SJCRH30 (cell line): ENCODE measurements at regions not wholly inside any gene's neighbourhood (a gene's known extent, or its start where the extent isn't known, plus 50 kb on each side); places are given as distances from the start of the nearest gene placed in this dataset.
"Not testable (repeated sequence)": the region's sequence is repeated elsewhere in the genome, so short reads cannot be mapped to it uniquely, and the experiment has no call there.

Source experiments
- DNase-seq, 2 experiments: peaks; one replicate each; pipeline ENCODE4 v3.0.0-alpha.2; 2015 to 2020
- H3K27ac ChIP-seq: fragments of 250-450 bp; sonication (Bioruptor Pico); 2 replicates; pipeline ENCODE4 v1.5.1; 2020; ENCODE audit warnings: mild to moderate bottlenecking, moderate library complexity
- H3K27me3 ChIP-seq: fragments of 250-450 bp; sonication (Bioruptor Pico); 2 replicates; pipeline ENCODE4 v1.5.1; 2020; ENCODE audit warnings: mild to moderate bottlenecking, moderate library complexity
- H3K36me3 ChIP-seq: fragments of 250-450 bp; sonication (Bioruptor Pico); 2 replicates; pipeline ENCODE4 v1.5.1; 2020; ENCODE audit warnings: mild to moderate bottlenecking, moderate library complexity
- H3K4me1 ChIP-seq: fragments of 250-450 bp; sonication (Bioruptor Pico); 2 replicates; pipeline ENCODE4 v1.5.1; 2020; ENCODE audit warnings: mild to moderate bottlenecking, moderate library complexity
- H3K4me3 ChIP-seq: fragments of 250-450 bp; sonication (Bioruptor Pico); 2 replicates; pipeline ENCODE4 v1.5.1; 2020; ENCODE audit warnings: mild to moderate bottlenecking, moderate library complexity
- H3K9me3 ChIP-seq: fragments of 250-450 bp; sonication (Bioruptor Pico); replicated peaks from 2 replicates; pipeline ENCODE4 v1.5.1; 2020; ENCODE audit warnings: mild to moderate bottlenecking, moderate library complexity

- H3K36me3 ChIP-seq, result no peaks in the 10 kb centered on the region
- no peak for DNase-seq
- no peaks in the 10 kb centered on the region for H3K4me1 ChIP-seq
- no peak overlapping the region for H3K27ac ChIP-seq
- no peaks in the 10 kb centered on the region for H3K9me3 ChIP-seq
- no peak overlapping the region for H3K4me3 ChIP-seq
- no peaks in the 10 kb centered on the region for H3K27me3 ChIP-seq
Observed at GRCh38 chr2:175342085-175342484, 160.6 kb upstream of the ATP5MC3 start.

- no peak for DNase-seq
- Histone ChIP-seq H3K27me3 (no peaks in the 10 kb centered on the region), H3K4me3 (no peak overlapping the region), H3K4me1 (no peaks in the 10 kb centered on the region), H3K36me3 (no peaks in the 10 kb centered on the region), H3K27ac (no peak overlapping the region), H3K9me3 (no peaks in the 10 kb centered on the region)
Observed at GRCh38 chr2:175330195-175330594, 148.7 kb upstream of the ATP5MC3 start.

GRCh38 chr2:175326801-175327200 lies 145.3 kb upstream of the ATP5MC3 start:
- DNase-seq, result no peak
- no peaks in the 10 kb centered on the region for H3K4me1 ChIP-seq
- H3K27ac ChIP-seq, result no peak overlapping the region
- H3K36me3 ChIP-seq, result no peaks in the 10 kb centered on the region
- H3K9me3 ChIP-seq, result no peaks in the 10 kb centered on the region
- H3K27me3 ChIP-seq, result no peaks in the 10 kb centered on the region
- H3K4me3 ChIP-seq, result no peak overlapping the region

- H3K36me3 ChIP-seq, H3K27me3 ChIP-seq, H3K4me3 ChIP-seq, H3K9me3 ChIP-seq, H3K4me1 ChIP-seq, H3K27ac ChIP-seq, DNase-seq: not testable (repeated sequence)
Observed at GRCh38 chr2:175326164-175326563, 144.7 kb upstream of the ATP5MC3 start.

- no peaks in the 10 kb centered on the region for H3K4me1 ChIP-seq
- H3K27me3 ChIP-seq, result no peaks in the 10 kb centered on the region
- H3K9me3 ChIP-seq, result no peaks in the 10 kb centered on the region
- no peaks in the 10 kb centered on the region for H3K36me3 ChIP-seq
- no peak for DNase-seq
- no peak overlapping the region for H3K4me3 ChIP-seq
- no peak overlapping the region for H3K27ac ChIP-seq
Observed at GRCh38 chr2:175323162-175323561, 141.7 kb upstream of the ATP5MC3 start.

GRCh38 chr2:175318542-175318941 lies 137.0 kb upstream of the ATP5MC3 start:
- H3K4me1 ChIP-seq, result no peaks in the 10 kb centered on the region
- no peaks in the 10 kb centered on the region for H3K36me3 ChIP-seq
- H3K4me3 ChIP-seq, result no peak overlapping the region
- H3K27ac ChIP-seq, result no peak overlapping the region
- H3K27me3 ChIP-seq, result no peaks in the 10 kb centered on the region
- DNase-seq, result no peak
- no peaks in the 10 kb centered on the region for H3K9me3 ChIP-seq

GRCh38 chr2:175317751-175318150 lies 136.2 kb upstream of the ATP5MC3 start:
- H3K27ac ChIP-seq, result no peak overlapping the region
- no peaks in the 10 kb centered on the region for H3K36me3 ChIP-seq
- H3K9me3 ChIP-seq, result no peaks in the 10 kb centered on the region
- no peak for DNase-seq
- H3K4me3 ChIP-seq, result no peak overlapping the region
- H3K27me3 ChIP-seq, result no peaks in the 10 kb centered on the region
- no peaks in the 10 kb centered on the region for H3K4me1 ChIP-seq

- H3K9me3 ChIP-seq, result no peaks in the 10 kb centered on the region
- no peaks in the 10 kb centered on the region for H3K4me1 ChIP-seq
- H3K4me3 ChIP-seq, result no peak overlapping the region
- no peaks in the 10 kb centered on the region; the same call in 1 of the 2 replicates for H3K27me3 ChIP-seq
- no peak for DNase-seq
- H3K36me3 ChIP-seq, result no peaks in the 10 kb centered on the region
- H3K27ac ChIP-seq, result no peak overlapping the region
Observed at GRCh38 chr2:175312137-175312536, 130.6 kb upstream of the ATP5MC3 start.

GRCh38 chr2:175310813-175311504 lies 129.4 kb upstream of the ATP5MC3 start:
- Histone ChIP-seq H3K4me1 (no peaks in the 10 kb centered on the region), H3K27me3 (no peaks in the 10 kb centered on the region; the same call in 1 of the 2 replicates)

GRCh38 chr2:175309799-175310198 lies 128.3 kb upstream of the ATP5MC3 start:
- H3K27me3 ChIP-seq, result no peaks in the 10 kb centered on the region; the same call in 1 of the 2 replicates
- H3K27ac ChIP-seq, result no peak overlapping the region
- no peaks in the 10 kb centered on the region for H3K36me3 ChIP-seq
- no peaks in the 10 kb centered on the region for H3K9me3 ChIP-seq
- no peaks in the 10 kb centered on the region for H3K4me1 ChIP-seq
- peak; percentile 43 to 56 for DNase-seq
- no peak overlapping the region for H3K4me3 ChIP-seq

More at GRCh38 chr2:175310813-175311504, 129.4 kb upstream of the ATP5MC3 start:
- Histone ChIP-seq H3K9me3 (no peaks in the 10 kb centered on the region), H3K27ac (no peak overlapping the region), H3K36me3 (no peaks in the 10 kb centered on the region), H3K4me3 (no peak overlapping the region)
- no peak for DNase-seq

- no peak for DNase-seq
- no peak overlapping the region for H3K4me3 ChIP-seq
- H3K36me3 ChIP-seq, result no peaks in the 10 kb centered on the region
- no peaks in the 10 kb centered on the region; the same call in 1 of the 2 replicates for H3K27me3 ChIP-seq
- H3K9me3 ChIP-seq, result no peaks in the 10 kb centered on the region
- H3K4me1 ChIP-seq, result no peaks in the 10 kb centered on the region
- no peak overlapping the region for H3K27ac ChIP-seq
Observed at GRCh38 chr2:175308005-175308404, 126.5 kb upstream of the ATP5MC3 start.

GRCh38 chr2:175304541-175304940 lies 123.0 kb upstream of the ATP5MC3 start:
- Histone ChIP-seq H3K36me3 (no peaks in the 10 kb centered on the region), H3K27ac (no peak overlapping the region), H3K9me3 (no peaks in the 10 kb centered on the region), H3K4me1 (no peaks in the 10 kb centered on the region), H3K4me3 (no peak overlapping the region), H3K27me3 (no peaks in the 10 kb centered on the region)
- no peak for DNase-seq

GRCh38 chr2:175293776-175294175 lies 112.3 kb upstream of the ATP5MC3 start:
- DNase-seq, result no peak
- H3K9me3 ChIP-seq, result no peaks in the 10 kb centered on the region
- no peak overlapping the region for H3K4me3 ChIP-seq
- no peaks in the 10 kb centered on the region for H3K36me3 ChIP-seq
- H3K27me3 ChIP-seq, result no peaks in the 10 kb centered on the region
- no peak overlapping the region for H3K27ac ChIP-seq
- H3K4me1 ChIP-seq, result no peaks in the 10 kb centered on the region

- Histone ChIP-seq H3K27ac (no peak overlapping the region), H3K4me1 (no peaks in the 10 kb centered on the region), H3K27me3 (no peaks in the 10 kb centered on the region), H3K36me3 (no peaks in the 10 kb centered on the region), H3K4me3 (no peak overlapping the region), H3K9me3 (no peaks in the 10 kb centered on the region)
- no peak for DNase-seq
Observed at GRCh38 chr2:175293195-175293594, 111.7 kb upstream of the ATP5MC3 start.

- DNase-seq, result peak in 1 of 2 experiments; percentile 8
- Histone ChIP-seq H3K27me3 (peaks cover 3% of the 10 kb centered on the region; the same call in 1 of the 2 replicates), H3K4me1 (no peaks in the 10 kb centered on the region; the same call in 1 of the 2 replicates), H3K9me3 (no peaks in the 10 kb centered on the region), H3K27ac (no peak overlapping the region), H3K36me3 (no peaks in the 10 kb centered on the region), H3K4me3 (no peak overlapping the region)
Observed at GRCh38 chr2:175282886-175283285, 101.4 kb upstream of the ATP5MC3 start.

GRCh38 chr2:175282300-175282699 lies 100.8 kb upstream of the ATP5MC3 start:
- peaks cover 3% of the 10 kb centered on the region; the same call in 1 of the 2 replicates for H3K27me3 ChIP-seq
- H3K27ac ChIP-seq, result no peak overlapping the region
- H3K4me1 ChIP-seq, result no peaks in the 10 kb centered on the region; the same call in 1 of the 2 replicates
- no peaks in the 10 kb centered on the region for H3K36me3 ChIP-seq
- H3K4me3 ChIP-seq, result no peak overlapping the region
- peak in 1 of 2 experiments; percentile 62 for DNase-seq
- H3K9me3 ChIP-seq, result no peaks in the 10 kb centered on the region
